Smooth muscle cell (in vitro differentiated cells): ENCODE measurements at regions not wholly inside any gene's neighbourhood (a gene's known extent, or its start where the extent isn't known, plus 50 kb on each side); places are given as distances from the start of the nearest gene placed in this dataset.
"Not testable (repeated sequence)": the region's sequence is repeated elsewhere in the genome, so short reads cannot be mapped to it uniquely, and the experiment has no call there.

Source experiments
- DNase-seq: peaks from one replicate; lab custom pipeline; 2025; ENCODE audit not compliant: unreplicated experiment; lab: John Stamatoyannopoulos, UW
- H2AFZ ChIP-seq: fragments of 200-600 bp; sonication (generic); 2 replicates; pipeline ENCODE4 v1.6.0; 2016; ENCODE audit warnings: antibody characterized with exemption, low read depth, mild to moderate bottlenecking
- H3F3A ChIP-seq: fragments of 200-600 bp; sonication (generic); 2 replicates; pipeline ENCODE4 v1.6.0; 2017; ENCODE audit warnings: antibody characterized with exemption, low read depth
- H3K27ac ChIP-seq: fragments of 200-600 bp; sonication (generic); 2 replicates; pipeline ENCODE4 v1.5.1; 2016; ENCODE audit warnings: low read depth, mild to moderate bottlenecking
- H3K27me3 ChIP-seq: fragments of 200-600 bp; sonication (generic); 2 replicates; pipeline ENCODE4 v1.6.1; 2016; ENCODE audit warnings: low read depth, mild to moderate bottlenecking
- H3K36me3 ChIP-seq: fragments of 200-600 bp; sonication (generic); 2 replicates; pipeline ENCODE4 v1.5.1; 2016; ENCODE audit warnings: low read depth
- H3K4me1 ChIP-seq: fragments of 200-600 bp; sonication (generic); 2 replicates; pipeline ENCODE4 v1.5.1; 2016; ENCODE audit warnings: low read depth
- H3K4me2 ChIP-seq: fragments of 200-600 bp; sonication (generic); 2 replicates; pipeline ENCODE4 v1.6.0; 2016; ENCODE audit warnings: mild to moderate bottlenecking
- H3K4me3 ChIP-seq: fragments of 200-600 bp; sonication (generic); 2 replicates; pipeline ENCODE4 v1.5.1; 2016; ENCODE audit warnings: mild to moderate bottlenecking
- H3K79me2 ChIP-seq: fragments of 200-600 bp; sonication (generic); 2 replicates; pipeline ENCODE4 v1.6.0; 2016; ENCODE audit warnings: low read depth, mild to moderate bottlenecking
- H3K9ac ChIP-seq: fragments of 200-600 bp; sonication (generic); 2 replicates; pipeline ENCODE4 v1.6.0; 2016; ENCODE audit warnings: low read depth
- H3K9me3 ChIP-seq: fragments of 200-600 bp; sonication (generic); replicated peaks from 2 replicates; pipeline ENCODE4 v1.5.1; 2016; ENCODE audit warnings: low read depth
- H4K20me1 ChIP-seq: fragments of 200-600 bp; sonication (generic); 2 replicates; pipeline ENCODE4 v1.6.0; 2016; ENCODE audit warnings: low read depth
- CTCF ChIP-seq: fragments of 200-600 bp; sonication (generic); IDR thresholded peaks from 2 replicates; pipeline ENCODE4 v1.5.1; 2017; ENCODE audit warnings: borderline replicate concordance, mild to moderate bottlenecking, antibody characterized with exemption; ENCODE audit not compliant: insufficient read depth, poor library complexity, severe bottlenecking
- WGBS: methylation state at CpG from one replicate; pipeline ENCODE4 v1.1.7; 2016; ENCODE audit warnings: low lambda C conversion rate; 5-methylcytosine and 5-hydroxymethylcytosine counted together

- H3K9ac ChIP-seq, result no peak overlapping the region
- no peaks in the 10 kb centered on the region for H3K79me2 ChIP-seq
- H2AFZ ChIP-seq, result no peak overlapping the region
- DNase-seq, result no peak
- TF ChIP-seq CTCF, result no peak
- peak overlapping the region; percentile 93 for H3K27ac ChIP-seq
- H3K27me3 ChIP-seq, result no peaks in the 10 kb centered on the region
- no peaks in the 10 kb centered on the region for H3K36me3 ChIP-seq
- no peaks in the 10 kb centered on the region for H3K9me3 ChIP-seq
- peak overlapping the region; percentile 78 for H3K4me2 ChIP-seq
- peaks cover 19% of the 10 kb centered on the region for H3K4me1 ChIP-seq
- no peaks in the 10 kb centered on the region for H4K20me1 ChIP-seq
- 6% methylated on average over 1 of the region's 1 CpG for WGBS
- H3K4me3 ChIP-seq, result no peak overlapping the region
- H3F3A ChIP-seq, result peaks cover 15% of the 10 kb centered on the region
Observed at GRCh38 chr1:173329726-173330125, 122.6 kb upstream of the TNFSF4 start.

GRCh38 chr1:173330149-173330951 lies 123.2 kb upstream of the TNFSF4 start:
- Histone ChIP-seq H3K4me2 (peak overlapping the region; percentile 78), H4K20me1 (no peaks in the 10 kb centered on the region), H3F3A (peaks cover 15% of the 10 kb centered on the region), H2AFZ (no peak overlapping the region), H3K79me2 (no peaks in the 10 kb centered on the region), H3K27me3 (no peaks in the 10 kb centered on the region), H3K4me3 (no peak overlapping the region), H3K9me3 (no peaks in the 10 kb centered on the region), H3K9ac (no peak overlapping the region), H3K4me1 (peaks cover 19% of the 10 kb centered on the region), H3K36me3 (no peaks in the 10 kb centered on the region), H3K27ac (peak overlapping the region; percentile 93)
- no peak for TF ChIP-seq CTCF
- no peak for DNase-seq
- 100% methylated on average over 3 of the region's 3 CpGs for WGBS

- not testable (repeated sequence) for H3K27me3 ChIP-seq, DNase-seq, H3K79me2 ChIP-seq, H3K9me3 ChIP-seq, H4K20me1 ChIP-seq, H3K36me3 ChIP-seq, H3K4me3 ChIP-seq, H3K9ac ChIP-seq
- Histone ChIP-seq H3K27ac (peak overlapping the region; percentile 93), H3K4me2 (peak overlapping the region; percentile 78), H2AFZ (peak overlapping the region; percentile 72), H3K4me1 (peaks cover 19% of the 10 kb centered on the region), H3F3A (peaks cover 15% of the 10 kb centered on the region)
- 91% methylated on average over 10 of the region's 10 CpGs for WGBS
Observed at GRCh38 chr1:173330952-173331548, 123.9 kb upstream of the TNFSF4 start.

GRCh38 chr1:173332026-173332425 lies 124.9 kb upstream of the TNFSF4 start:
- WGBS, result 37% methylated on average over 2 of the region's 2 CpGs
- no peak overlapping the region for H3K4me3 ChIP-seq
- no peaks in the 10 kb centered on the region for H3K9me3 ChIP-seq
- no peak for TF ChIP-seq CTCF
- no peaks in the 10 kb centered on the region for H3K36me3 ChIP-seq
- no peaks in the 10 kb centered on the region for H4K20me1 ChIP-seq
- H3F3A ChIP-seq, result peaks cover 15% of the 10 kb centered on the region
- H3K9ac ChIP-seq, result no peak overlapping the region
- H2AFZ ChIP-seq, result peak overlapping the region; percentile 27
- peak overlapping the region; percentile 93 for H3K27ac ChIP-seq
- no peaks in the 10 kb centered on the region for H3K27me3 ChIP-seq
- peaks cover 19% of the 10 kb centered on the region for H3K4me1 ChIP-seq
- DNase-seq, result no peak
- no peaks in the 10 kb centered on the region for H3K79me2 ChIP-seq
- peak overlapping the region; percentile 78 for H3K4me2 ChIP-seq
